GM10266 (cell line): ENCODE measurements at regions not wholly inside any gene's neighbourhood (a gene's known extent, or its start where the extent isn't known, plus 50 kb on each side); places are given as distances from the start of the nearest gene placed in this dataset.

Experiments
- DNase-seq: peaks from one replicate; pipeline ENCODE4 v3.0.0; 2012; ENCODE audit errors: extremely low spot score
- TF ChIP-seq, protein P1 (sequence below): IDR thresholded peaks from 2 replicates; pipeline ENCODE4 v1.5.1; 2012; ENCODE audit warnings: mild to moderate bottlenecking, low read depth; ENCODE audit not compliant: control insufficient read depth, insufficient read depth; ENCODE audit errors: missing control alignments

DNA sequence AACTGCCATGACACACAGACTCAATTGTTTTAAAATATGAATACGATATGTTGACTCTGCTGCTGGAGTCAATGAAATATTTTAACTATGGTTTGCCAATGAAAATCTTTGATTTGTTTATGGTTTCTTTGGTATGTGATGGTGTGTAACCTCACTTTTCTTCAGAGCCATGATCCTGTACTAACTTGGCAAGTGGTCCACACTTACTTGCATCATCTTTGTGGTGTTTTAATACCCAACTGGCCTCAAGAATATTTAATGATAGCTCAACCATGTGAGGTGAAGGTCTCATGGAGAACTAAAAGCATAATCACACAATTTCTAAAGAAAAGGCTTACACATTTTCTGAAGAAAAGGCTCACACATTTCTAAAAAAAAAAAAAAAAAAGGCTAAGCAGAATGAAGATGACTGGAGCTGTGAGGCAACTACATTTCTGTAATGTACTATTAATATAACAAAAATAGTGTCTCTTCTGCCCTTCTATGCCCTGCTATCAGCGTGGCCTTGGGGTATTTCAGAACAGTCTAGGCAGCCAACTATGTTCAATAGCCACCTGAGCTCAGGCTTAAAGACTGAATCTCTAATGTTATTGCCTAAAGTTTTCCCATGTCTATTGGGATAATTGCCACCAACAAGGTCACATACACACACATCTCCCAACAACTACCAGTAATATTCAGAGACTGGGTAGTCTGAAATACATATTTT, 395.0 kb downstream of the MLLT3 start:
- TF ChIP-seq, protein P1, sequence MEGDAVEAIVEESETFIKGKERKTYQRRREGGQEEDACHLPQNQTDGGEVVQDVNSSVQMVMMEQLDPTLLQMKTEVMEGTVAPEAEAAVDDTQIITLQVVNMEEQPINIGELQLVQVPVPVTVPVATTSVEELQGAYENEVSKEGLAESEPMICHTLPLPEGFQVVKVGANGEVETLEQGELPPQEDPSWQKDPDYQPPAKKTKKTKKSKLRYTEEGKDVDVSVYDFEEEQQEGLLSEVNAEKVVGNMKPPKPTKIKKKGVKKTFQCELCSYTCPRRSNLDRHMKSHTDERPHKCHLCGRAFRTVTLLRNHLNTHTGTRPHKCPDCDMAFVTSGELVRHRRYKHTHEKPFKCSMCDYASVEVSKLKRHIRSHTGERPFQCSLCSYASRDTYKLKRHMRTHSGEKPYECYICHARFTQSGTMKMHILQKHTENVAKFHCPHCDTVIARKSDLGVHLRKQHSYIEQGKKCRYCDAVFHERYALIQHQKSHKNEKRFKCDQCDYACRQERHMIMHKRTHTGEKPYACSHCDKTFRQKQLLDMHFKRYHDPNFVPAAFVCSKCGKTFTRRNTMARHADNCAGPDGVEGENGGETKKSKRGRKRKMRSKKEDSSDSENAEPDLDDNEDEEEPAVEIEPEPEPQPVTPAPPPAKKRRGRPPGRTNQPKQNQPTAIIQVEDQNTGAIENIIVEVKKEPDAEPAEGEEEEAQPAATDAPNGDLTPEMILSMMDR: no peak
- DNase-seq: no peak

DNA sequence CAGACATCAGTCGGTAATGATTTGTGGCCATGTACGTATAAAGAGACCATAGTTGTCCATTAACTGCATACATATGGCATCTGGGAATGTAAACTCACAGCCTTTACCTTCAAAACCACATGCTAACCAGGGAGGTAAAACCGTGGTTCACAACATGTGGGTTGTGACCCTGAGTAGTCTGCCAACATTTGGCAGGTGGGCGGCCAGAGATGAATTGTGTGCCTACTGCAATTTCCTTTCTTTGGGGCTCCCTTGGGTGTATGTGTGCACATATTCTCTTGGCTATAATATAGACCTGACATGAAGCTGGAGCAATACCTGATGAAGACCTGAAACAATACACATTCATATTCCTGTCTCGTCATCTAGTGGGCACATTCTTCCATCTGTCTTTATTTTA, 396.0 kb downstream of the MLLT3 start:
- TF ChIP-seq, protein P1: no peak
- no peak for DNase-seq

DNA sequence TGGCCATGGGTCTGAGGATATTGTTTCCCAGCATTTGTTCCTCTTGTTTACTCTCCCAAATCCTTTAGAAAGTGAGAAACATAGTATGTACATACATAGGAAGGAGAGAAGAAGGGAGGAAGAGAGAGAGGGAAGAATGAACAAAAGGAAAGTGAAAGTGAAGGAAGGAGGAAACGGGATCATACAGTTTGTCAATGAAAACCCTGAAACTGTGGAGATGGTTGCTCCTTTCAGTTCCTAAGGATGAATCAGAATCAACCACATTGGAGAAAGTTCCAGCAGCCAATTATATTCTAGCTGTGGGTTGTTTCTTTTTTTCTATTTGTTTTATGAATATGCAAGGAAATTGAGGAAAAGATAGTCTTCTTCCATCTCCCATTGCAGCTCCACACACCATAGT, 396.5 kb downstream of the MLLT3 start:
- DNase-seq: no peak
- TF ChIP-seq, protein P1: no peak

DNA sequence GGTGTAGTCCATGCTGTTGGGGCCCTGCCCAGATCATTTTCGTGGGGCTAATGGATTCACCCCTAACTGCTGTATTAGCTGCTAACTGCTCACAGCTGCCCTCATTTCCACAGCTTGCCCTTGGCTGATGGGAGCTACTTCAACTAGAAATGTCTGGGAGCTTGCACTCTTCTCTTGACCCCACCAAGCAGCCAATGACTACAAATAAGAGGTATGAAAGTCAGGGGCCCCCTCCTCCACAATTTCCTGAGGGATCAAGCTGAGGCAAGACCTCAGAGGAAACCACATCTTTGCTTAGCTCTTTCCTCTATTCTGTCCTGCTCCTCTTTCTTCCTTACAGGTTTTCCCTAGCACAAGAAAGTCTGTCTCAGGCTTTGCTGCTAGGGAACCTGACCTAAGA, 397.5 kb downstream of the MLLT3 start:
- no peak for DNase-seq
- TF ChIP-seq, protein P1: no peak

DNA sequence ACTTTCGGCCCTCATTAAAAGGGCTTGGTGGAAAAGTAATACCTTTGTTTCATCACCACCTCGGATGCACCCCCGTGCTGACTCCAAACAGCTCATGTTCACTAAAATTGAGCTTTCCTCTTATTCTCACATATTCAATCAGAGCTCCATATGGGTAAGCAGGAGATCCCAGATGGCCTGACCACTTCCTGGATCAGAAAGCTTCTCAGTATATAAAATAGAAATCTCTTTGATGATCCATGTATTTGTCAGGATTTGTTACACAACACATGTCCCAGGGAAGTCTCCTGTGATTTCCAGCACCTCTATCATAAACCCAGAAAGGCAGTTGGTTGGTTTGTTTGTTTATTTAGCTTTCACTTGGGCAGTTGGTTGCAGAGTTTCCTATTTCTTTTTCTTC, 402.0 kb downstream of the MLLT3 start:
- TF ChIP-seq, protein P1: no peak
- no peak for DNase-seq

DNA sequence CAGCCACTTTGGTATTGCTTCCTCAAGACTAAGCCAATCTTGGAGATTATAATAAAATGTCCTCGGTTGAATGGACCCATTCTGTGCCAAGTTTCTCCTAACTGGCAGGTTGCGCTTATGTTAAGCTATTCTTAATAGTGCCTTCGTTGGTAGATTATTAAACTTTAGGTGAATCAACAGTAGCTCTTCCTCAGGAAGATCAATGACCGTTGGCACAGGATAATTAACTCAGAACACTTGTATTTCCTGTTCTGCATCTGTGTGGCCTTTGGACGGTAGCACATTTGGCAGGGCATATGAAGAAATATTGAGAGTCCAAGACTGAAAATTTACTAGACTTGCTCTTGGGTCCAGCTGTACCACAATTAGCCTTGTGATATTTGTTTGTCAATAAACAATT, 402.9 kb downstream of the MLLT3 start:
- TF ChIP-seq, protein P1: no peak
- no peak for DNase-seq

DNA sequence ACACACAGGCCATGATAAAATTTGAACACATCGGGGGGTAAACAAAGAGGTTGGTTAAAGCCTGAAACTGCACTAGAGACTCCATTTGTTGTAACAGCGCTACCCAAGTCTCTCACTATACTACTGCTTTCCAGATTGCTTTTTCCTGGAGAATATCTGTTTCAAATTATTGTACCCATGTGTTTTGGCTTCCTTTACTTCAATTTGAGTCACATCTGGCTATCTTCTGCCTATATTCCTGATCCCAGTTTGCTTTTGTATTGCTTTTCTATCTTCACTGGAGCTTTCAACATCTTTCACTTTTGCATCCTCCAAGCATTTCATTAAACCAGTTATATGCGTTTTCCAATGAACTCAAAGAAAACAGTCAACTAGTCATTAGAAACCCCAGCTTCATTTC, 404.7 kb downstream of the MLLT3 start:
- DNase-seq: no peak
- TF ChIP-seq, protein P1: no peak
